Psoas muscle (tissue), 7 donors: ENCODE measurements at regions not wholly inside any gene's neighbourhood (a gene's known extent, or its start where the extent isn't known, plus 50 kb on each side); places are given as distances from the start of the nearest gene placed in this dataset.

Experiments used
- ATAC-seq, 4 donors: fragments of 200-7000 bp; cut with Tn5 transposase; one replicate each; pipeline ENCODE4 v1.9.1; 2020; ENCODE audit warnings: moderate library complexity in 3 of 4, mild to moderate bottlenecking in 2 of 4
- DNase-seq, 2 donors: peaks; one replicate each; pipeline ENCODE4 v3.0.0-alpha.2; 2020
- H3K27ac ChIP-seq: fragments of 200-600 bp; one replicate; pipeline ENCODE4 v1.8.0; 2022
- H3K27me3 ChIP-seq, 3 donors: fragments of 200-600 bp in 1 of 3; one replicate each; pipeline versions ENCODE4 v1.6.1 to v1.8.0; 2013 to 2022; ENCODE audit warnings: low read length in 2 of 3, mild to moderate bottlenecking in 2 of 3, moderate library complexity in 1 of 3; ENCODE audit not compliant: insufficient read depth in 3 of 3
- H3K36me3 ChIP-seq, 2 donors: fragments of 200-600 bp in 1 of 2; one replicate each; pipeline versions ENCODE4 v1.6.1 to v1.8.0; 2013 to 2022; ENCODE audit warnings: low read depth in 1 of 2, mild to moderate bottlenecking in 1 of 2, moderate library complexity in 1 of 2; ENCODE audit not compliant: insufficient read depth in 1 of 2
- H3K4me1 ChIP-seq: fragments of 200-600 bp; one replicate; pipeline ENCODE4 v1.8.0; 2022
- H3K4me3 ChIP-seq: fragments of 200-600 bp; one replicate; pipeline ENCODE4 v1.8.0; 2022; ENCODE audit warnings: mild to moderate bottlenecking
- H3K9me3 ChIP-seq: fragments of 200-600 bp; one replicate; pipeline ENCODE4 v1.8.0; 2022
- CTCF ChIP-seq: fragments of 200-600 bp; IDR thresholded peaks from one replicate; pipeline ENCODE4 v1.8.0; 2022; ENCODE audit warnings: antibody characterized with exemption
- WGBS, 3 donors: extraction: QIAGEN DNeasy Blood & Tissue Kit; methylation state at CpG; one replicate each; pipeline versions ENCODE4 v1.1.6 to v1.1.7; 2013; 5-methylcytosine and 5-hydroxymethylcytosine counted together
- intact Hi-C, 2 donors: fragments of 100-400 bp; cut with DNase I; formaldehyde crosslinking; loops; one replicate each; pipeline versions ENCODE4 v1.11.0 to v1.14.2; 2022
- donor health status: healthy with polysubstance abuse.
- donor health status: DM: no; HTN: no; CAD: no; lungs with moderate emphysema.
- donor health status: Bipolar disorder and iron deficiency.
- donor health status: healthy.
- donor health status: DM: yes; HTN: yes; CAD: no.
- donor health status: DM: no; HTN: no; CAD: no.
- donor health status: DM: yes; HTN: yes; CAD: no.

GRCh38 chr12:30578426-30578825 is 117.2 kb downstream of the IPO8 start:
- intact Hi-C loops = no loop called here

GRCh38 chr12:30573145-30573544 is 122.5 kb downstream of the IPO8 start:
- intact Hi-C loops = no loop called here
- Histone ChIP-seq H3K9me3 (no peaks in the 10 kb centered on the region), H3K27me3 (no peaks in the 10 kb centered on the region), H3K27ac (no peak overlapping the region), H3K4me3 (no peak overlapping the region), H3K36me3 (no peaks in the 10 kb centered on the region), H3K4me1 (no peaks in the 10 kb centered on the region)
- no peak for ATAC-seq
- no peak for TF ChIP-seq CTCF
- WGBS, 3 donors = 67 to 100% (median 89%) methylated on average over 1 of the region's 1 CpG
- DNase-seq = no peak

More at GRCh38 chr12:30578426-30578825, 117.2 kb downstream of the IPO8 start:
- Histone ChIP-seq H3K9me3 (no peaks in the 10 kb centered on the region), H3K4me3 (no peak overlapping the region), H3K36me3 (no peaks in the 10 kb centered on the region), H3K4me1 (no peaks in the 10 kb centered on the region), H3K27ac (no peak overlapping the region), H3K27me3 (no peaks in the 10 kb centered on the region)
- no peak for DNase-seq
- no peak for ATAC-seq
- no peak for TF ChIP-seq CTCF
- 72 to 83% (median 82%) methylated on average over 5 of the region's 5 CpGs for WGBS, 3 donors

GRCh38 chr12:30570211-30570890 is 125.3 kb downstream of the IPO8 start:
- DNase-seq (no peak), ATAC-seq (no peak)
- intact Hi-C loops = no loop called here

GRCh38 chr12:30569426-30569825 is 126.2 kb downstream of the IPO8 start:
- no peaks in the 10 kb centered on the region for H3K9me3 ChIP-seq
- H3K4me1 ChIP-seq = no peaks in the 10 kb centered on the region
- no peak for TF ChIP-seq CTCF
- no peak for DNase-seq
- ATAC-seq = no peak
- intact Hi-C loops = no loop called here
- 67 to 90% (median 68%) methylated on average over 4 of the region's 4 CpGs for WGBS, 3 donors
- H3K27ac ChIP-seq = no peak overlapping the region
- H3K36me3 ChIP-seq = no peaks in the 10 kb centered on the region
- no peak overlapping the region for H3K4me3 ChIP-seq
- no peaks in the 10 kb centered on the region for H3K27me3 ChIP-seq

More at GRCh38 chr12:30570211-30570890, 125.3 kb downstream of the IPO8 start:
- 56 to 62% (median 59%) methylated on average over 5 of the region's 5 CpGs for WGBS, 3 donors
- Histone ChIP-seq H3K36me3 (no peaks in the 10 kb centered on the region), H3K4me1 (no peaks in the 10 kb centered on the region), H3K9me3 (no peaks in the 10 kb centered on the region), H3K27ac (no peak overlapping the region), H3K4me3 (no peak overlapping the region), H3K27me3 (no peaks in the 10 kb centered on the region)
- TF ChIP-seq CTCF = no peak

- Histone ChIP-seq H3K4me1 (no peaks in the 10 kb centered on the region), H3K4me3 (no peak overlapping the region), H3K9me3 (no peaks in the 10 kb centered on the region), H3K36me3 (no peaks in the 10 kb centered on the region), H3K27me3 (no peaks in the 10 kb centered on the region), H3K27ac (no peak overlapping the region)
- DNase-seq (no peak), ATAC-seq (no peak)
- intact Hi-C loops = no loop called here
- TF ChIP-seq CTCF = no peak
Measured at GRCh38 chr12:30568453-30568852, 127.2 kb downstream of the IPO8 start.
